Activated CD4-positive, alpha-beta T cell treated with anti-CD3 and anti-CD28 coated beads, Interleukin-10, Interleukin-2, amounts not matched to agents 100 ng/mL and 50 ng/mL, durations not matched to agents 16 hours and 8 hours (primary cell): ENCODE measurements at regions not wholly inside any gene's neighbourhood (a gene's known extent, or its start where the extent isn't known, plus 50 kb on each side); places are given as distances from the start of the nearest gene placed in this dataset.
A peak's percentile ranks its signal among the peaks of the same experiment; 100 is the strongest.

Experiments
- DNase-seq: peaks from one replicate; pipeline ENCODE4 v3.0.0-alpha.2; 2020

GRCh38 chr4:18397681-18398390 lies 376.3 kb upstream of the LCORL start:
- DNase-seq, result no peak

- no peak for DNase-seq
Measured at GRCh38 chr4:18394656-18395055, 373.1 kb upstream of the LCORL start.

GRCh38 chr4:18391354-18391728 lies 369.8 kb upstream of the LCORL start:
- no peak for DNase-seq

- no peak for DNase-seq
Measured at GRCh38 chr4:18390655-18391353, 369.2 kb upstream of the LCORL start.

GRCh38 chr4:18389115-18389514 lies 367.6 kb upstream of the LCORL start:
- no peak for DNase-seq

GRCh38 chr4:18388039-18388438 lies 366.5 kb upstream of the LCORL start:
- DNase-seq, result no peak

GRCh38 chr4:18381186-18381585 lies 359.6 kb upstream of the LCORL start:
- no peak for DNase-seq

GRCh38 chr4:18369561-18369960 lies 348.0 kb upstream of the LCORL start:
- no peak for DNase-seq

- DNase-seq, result peak; percentile 30
Measured at GRCh38 chr4:18366892-18367291, 345.3 kb upstream of the LCORL start.

- no peak for DNase-seq
Measured at GRCh38 chr4:18366136-18366535, 344.6 kb upstream of the LCORL start.

- no peak for DNase-seq
Measured at GRCh38 chr4:18343581-18343980, 322.0 kb upstream of the LCORL start.

- DNase-seq, result no peak
Measured at GRCh38 chr4:18342847-18343246, 321.3 kb upstream of the LCORL start.

GRCh38 chr4:18321956-18322530 lies 300.5 kb upstream of the LCORL start:
- no peak for DNase-seq

GRCh38 chr4:18319431-18319830 lies 297.9 kb upstream of the LCORL start:
- no peak for DNase-seq

- no peak for DNase-seq
Measured at GRCh38 chr4:18318682-18319388, 297.3 kb upstream of the LCORL start.

GRCh38 chr4:18314731-18315130 lies 293.2 kb upstream of the LCORL start:
- no peak for DNase-seq

- no peak for DNase-seq
Measured at GRCh38 chr4:18297684-18298083, 276.1 kb upstream of the LCORL start.

- DNase-seq, result no peak
Measured at GRCh38 chr4:18296411-18296810, 274.9 kb upstream of the LCORL start.

- DNase-seq, result no peak
Measured at GRCh38 chr4:18294846-18295245, 273.3 kb upstream of the LCORL start.

- DNase-seq, result no peak
Measured at GRCh38 chr4:18294021-18294420, 272.5 kb upstream of the LCORL start.

- no peak for DNase-seq
Measured at GRCh38 chr4:18292411-18292810, 270.9 kb upstream of the LCORL start.

- no peak for DNase-seq
Measured at GRCh38 chr4:18291981-18292380, 270.4 kb upstream of the LCORL start.

GRCh38 chr4:18291256-18291655 lies 269.7 kb upstream of the LCORL start:
- DNase-seq, result no peak

- DNase-seq, result no peak
Measured at GRCh38 chr4:18285357-18285756, 263.8 kb upstream of the LCORL start.
